ENCODE measurements at regions not wholly inside any gene's neighbourhood (a gene's known extent, or its start where the extent isn't known, plus 50 kb on each side); places are given as distances from the start of the nearest gene placed in this dataset.

DNA sequence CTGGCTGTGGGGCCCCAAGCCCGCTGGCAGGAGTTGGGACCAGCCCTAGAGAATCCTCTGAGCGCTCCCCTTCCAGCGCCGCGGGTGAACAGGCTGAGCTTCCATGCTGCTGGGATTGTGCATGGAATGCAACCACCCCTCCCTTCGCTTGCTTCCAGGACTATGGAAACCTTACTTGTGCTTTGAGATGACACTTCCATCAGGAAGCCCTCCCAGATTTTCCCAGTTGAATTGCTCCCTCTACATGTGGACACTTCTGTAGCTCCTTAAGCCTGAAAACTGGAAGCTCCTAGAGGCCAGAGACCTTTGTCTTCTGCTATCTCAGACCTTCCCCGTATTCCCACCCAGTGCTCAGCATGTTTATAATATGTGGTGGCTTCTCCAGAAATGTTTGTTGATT, 213.2 kb upstream of the RPL38 start:
- POLR2A ChIA-PET (ENCODE audit: low non-redundant PET), result no interaction called here
- no peak for DNase-seq (ENCODE audit: low spot score)
- CTCF ChIA-PET, result no interaction called here
- TF ChIP-seq, protein P1, sequence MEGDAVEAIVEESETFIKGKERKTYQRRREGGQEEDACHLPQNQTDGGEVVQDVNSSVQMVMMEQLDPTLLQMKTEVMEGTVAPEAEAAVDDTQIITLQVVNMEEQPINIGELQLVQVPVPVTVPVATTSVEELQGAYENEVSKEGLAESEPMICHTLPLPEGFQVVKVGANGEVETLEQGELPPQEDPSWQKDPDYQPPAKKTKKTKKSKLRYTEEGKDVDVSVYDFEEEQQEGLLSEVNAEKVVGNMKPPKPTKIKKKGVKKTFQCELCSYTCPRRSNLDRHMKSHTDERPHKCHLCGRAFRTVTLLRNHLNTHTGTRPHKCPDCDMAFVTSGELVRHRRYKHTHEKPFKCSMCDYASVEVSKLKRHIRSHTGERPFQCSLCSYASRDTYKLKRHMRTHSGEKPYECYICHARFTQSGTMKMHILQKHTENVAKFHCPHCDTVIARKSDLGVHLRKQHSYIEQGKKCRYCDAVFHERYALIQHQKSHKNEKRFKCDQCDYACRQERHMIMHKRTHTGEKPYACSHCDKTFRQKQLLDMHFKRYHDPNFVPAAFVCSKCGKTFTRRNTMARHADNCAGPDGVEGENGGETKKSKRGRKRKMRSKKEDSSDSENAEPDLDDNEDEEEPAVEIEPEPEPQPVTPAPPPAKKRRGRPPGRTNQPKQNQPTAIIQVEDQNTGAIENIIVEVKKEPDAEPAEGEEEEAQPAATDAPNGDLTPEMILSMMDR (conservative IDR thresholded peaks at IDR 0.05; ENCODE audit: low read depth), result no peak
- no peak overlapping the region for H3K27ac ChIP-seq

DNA sequence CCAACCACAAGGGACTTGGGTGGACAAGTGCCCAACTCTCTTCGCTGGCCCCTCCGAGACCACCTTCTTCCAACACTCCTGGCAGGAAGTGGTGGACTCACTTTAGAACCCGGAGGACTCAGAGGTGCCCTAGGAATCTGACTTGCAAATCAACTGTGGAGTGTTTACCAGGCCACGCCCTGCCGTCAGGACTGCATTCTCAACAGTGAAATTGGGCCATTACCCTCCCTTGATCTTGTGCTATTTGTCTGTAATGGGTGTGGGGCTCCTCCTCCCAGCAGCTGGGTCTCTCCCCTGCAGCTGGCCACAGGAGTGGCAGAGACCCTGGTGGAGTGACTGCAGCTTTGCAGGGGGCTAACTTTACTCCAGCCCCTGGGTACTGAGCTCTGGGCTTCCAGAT, 212.2 kb upstream of the RPL38 start:
- H3K27ac ChIP-seq, result no peak overlapping the region
- POLR2A ChIA-PET (ENCODE audit: low non-redundant PET), result no interaction called here
- TF ChIP-seq, protein P1 (conservative IDR thresholded peaks at IDR 0.05; ENCODE audit: low read depth), result no peak
- CTCF ChIA-PET, result no interaction called here
- no peak for DNase-seq (ENCODE audit: low spot score)

DNA sequence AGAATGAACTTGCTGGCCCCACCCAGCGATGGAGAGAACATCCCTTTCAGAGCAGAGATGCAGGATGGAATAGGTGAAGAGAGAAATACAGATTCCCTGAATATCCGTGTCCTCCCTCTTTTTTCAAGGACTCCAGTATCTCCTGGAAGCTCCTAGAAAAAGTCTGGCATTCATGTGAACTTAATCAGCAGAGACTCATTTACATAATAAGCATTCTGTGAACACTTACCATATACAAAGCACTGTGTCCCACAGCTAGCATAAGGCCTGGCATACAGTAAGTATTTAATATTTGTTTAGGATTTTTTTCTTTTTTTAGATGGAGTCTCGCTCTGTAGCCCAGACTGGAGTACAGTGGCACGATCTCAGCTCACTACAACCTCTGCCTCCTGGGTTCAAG, 208.5 kb upstream of the RPL38 start:
- TF ChIP-seq, protein P1 (conservative IDR thresholded peaks at IDR 0.05; ENCODE audit: low read depth), result no peak
- CTCF ChIA-PET, result interaction anchor here (1.1 kb wide), 1 partner anchor 565 kb away, joined by 3 read pairs; no protein-coding TSS in a partner anchor
- POLR2A ChIA-PET (ENCODE audit: low non-redundant PET), result no interaction called here
- DNase-seq (ENCODE audit: low spot score), result no peak
- no peak overlapping the region for H3K27ac ChIP-seq

DNA sequence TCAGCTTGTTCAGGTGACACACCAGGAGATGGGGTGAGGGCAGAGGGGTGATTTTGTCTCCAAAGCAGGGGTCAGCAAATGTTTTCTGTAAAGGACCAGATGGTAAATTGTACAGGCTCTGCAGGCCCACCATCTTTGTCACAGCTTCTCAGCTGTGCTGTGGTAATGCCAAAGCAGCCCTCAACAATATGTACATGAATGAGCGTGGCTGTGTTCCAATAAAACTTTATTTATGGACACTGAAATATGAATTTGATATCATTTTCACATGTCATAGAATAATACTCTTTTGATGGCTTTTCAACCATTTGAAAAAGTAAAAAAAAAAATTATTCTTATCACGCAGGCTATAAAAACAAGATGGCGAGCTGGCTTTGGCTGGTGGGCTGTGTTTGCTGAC, 206.4 kb upstream of the RPL38 start:
- POLR2A ChIA-PET (ENCODE audit: low non-redundant PET), result no interaction called here
- CTCF ChIA-PET, result interaction anchor here (2.2 kb wide), 1 partner anchor 567 kb away, joined by 13 read pairs; no protein-coding TSS in a partner anchor
- DNase-seq (ENCODE audit: low spot score), result no peak
- H3K27ac ChIP-seq, result no peak overlapping the region
- TF ChIP-seq, protein P1 (conservative IDR thresholded peaks at IDR 0.05; ENCODE audit: low read depth), result no peak

DNA sequence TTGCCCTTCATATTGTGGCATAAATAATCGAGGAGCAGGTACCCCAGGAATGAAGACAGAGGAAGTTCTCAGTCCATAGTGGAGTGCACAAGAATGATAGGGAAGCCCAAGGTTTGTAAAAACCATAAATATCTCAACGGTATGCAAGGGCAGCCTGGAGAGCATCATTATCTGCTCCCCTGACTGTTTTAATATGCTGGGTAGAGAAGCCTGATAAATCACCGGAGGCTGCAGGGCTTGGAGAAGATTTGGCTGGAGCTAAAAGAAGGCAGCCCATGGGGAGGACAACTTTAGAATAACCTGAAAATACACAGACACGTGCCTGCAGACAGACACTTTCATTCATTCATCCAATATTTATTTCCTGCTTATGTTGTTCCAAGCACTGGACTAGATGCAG, 205.2 kb upstream of the RPL38 start:
- ChIA-PET CTCF (interaction anchor here (0.5 to 2.2 kb wide), 11 partner anchors 9 to 690 kb away, joined by 3 to 13 read pairs (median 3); no protein-coding TSS in a partner anchor), POLR2A (ENCODE audit: low non-redundant PET) (no interaction called here)
- no peak for DNase-seq (ENCODE audit: low spot score)
- no peak overlapping the region for H3K27ac ChIP-seq
- TF ChIP-seq, protein P1 (conservative IDR thresholded peaks at IDR 0.05; ENCODE audit: low read depth), result no peak

DNA sequence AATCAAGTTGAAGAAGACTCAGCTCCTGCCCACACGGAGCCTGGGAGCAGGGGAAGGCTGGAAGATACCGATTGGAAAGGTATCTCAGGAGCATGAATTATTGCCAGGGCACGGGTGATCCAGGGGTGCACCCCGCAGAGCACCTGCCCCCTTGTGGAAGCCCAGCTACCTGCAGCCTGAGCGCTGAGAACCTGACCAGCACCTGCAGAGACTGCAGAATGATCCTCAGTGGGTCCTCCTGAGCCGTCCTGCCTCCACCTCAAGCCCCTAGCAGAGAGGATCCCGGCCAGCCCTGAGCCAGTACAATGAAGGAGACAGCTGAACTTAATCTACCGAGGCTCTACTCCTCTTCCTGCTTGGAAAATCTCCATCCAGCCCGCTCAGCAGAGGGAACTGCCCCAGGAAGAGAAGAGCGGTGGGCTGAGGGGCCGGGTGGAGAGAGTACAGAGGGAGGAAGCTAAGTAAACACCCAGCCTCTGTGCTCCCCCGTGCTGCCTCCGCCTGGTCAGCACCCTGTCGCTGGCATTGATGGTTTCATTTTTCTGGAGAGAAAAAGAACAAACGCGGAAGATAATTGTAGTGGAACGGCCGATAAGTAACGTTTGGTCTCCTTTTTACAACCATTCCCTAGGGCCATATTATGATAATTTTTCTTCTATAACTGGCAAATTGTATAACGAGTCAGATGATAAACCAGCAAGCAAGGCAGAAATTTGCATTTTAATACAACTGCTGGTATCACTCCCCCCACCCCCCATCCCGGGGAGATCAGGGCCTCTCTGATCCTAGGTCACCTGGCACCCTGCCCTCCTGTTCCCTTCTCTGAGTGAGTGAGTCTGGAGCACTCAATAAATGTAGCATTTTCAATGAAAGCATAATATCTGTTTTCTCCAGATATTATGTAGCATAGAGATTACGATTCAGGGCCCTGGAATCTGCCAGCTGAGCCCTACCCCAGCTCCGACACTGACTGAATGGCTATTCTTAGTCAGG, 204.5 kb upstream of the RPL38 start:
- no peak overlapping the region for H3K27ac ChIP-seq
- TF ChIP-seq, protein P1 (conservative IDR thresholded peaks at IDR 0.05; ENCODE audit: low read depth), result peak; percentile 86
- ChIA-PET POLR2A (ENCODE audit: low non-redundant PET) (no interaction called here), CTCF (interaction anchor here (0.5 to 2.2 kb wide), 14 partner anchors 10 to 691 kb away, joined by 3 to 13 read pairs (median 4); no protein-coding TSS in a partner anchor)
- DNase-seq (ENCODE audit: low spot score), result peak; percentile 80
